ENCODE measurements at regions not wholly inside any gene's neighbourhood (a gene's known extent, or its start where the extent isn't known, plus 50 kb on each side); places are given as distances from the start of the nearest gene placed in this dataset.

DNA sequence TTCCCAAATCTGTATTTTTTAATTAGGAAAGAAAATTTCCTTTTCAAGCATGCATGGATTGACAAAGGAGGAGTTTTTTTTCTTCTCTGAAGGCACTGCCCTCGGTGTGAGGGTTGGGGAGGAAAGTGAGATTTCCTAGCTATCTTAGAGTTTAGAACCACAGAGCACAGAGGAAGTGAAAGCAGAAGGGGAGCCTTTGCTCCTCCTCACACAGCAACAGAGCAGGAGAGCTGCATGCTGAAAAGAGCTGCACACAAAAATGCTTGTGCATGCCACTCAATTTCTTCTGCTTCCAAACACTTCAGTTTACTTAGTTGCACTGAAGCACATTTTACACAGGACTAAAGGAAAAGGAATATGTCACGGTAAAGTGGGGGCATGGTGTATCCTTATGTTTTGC, 308.1 kb downstream of the GPATCH2 start:
- TF ChIP-seq EZH2phosphoT487 (IDR thresholded peaks at IDR 0.05; ENCODE audit: insufficient read depth, low read depth) = no peak
- no peak for TF ChIP-seq EZH2 (IDR thresholded peaks at IDR 0.05; ENCODE audit: insufficient read depth, poor library complexity, severe bottlenecking)

Data from GM23248 (cell line).